ENCODE measurements at regions not wholly inside any gene's neighbourhood (a gene's known extent, or its start where the extent isn't known, plus 50 kb on each side); places are given as distances from the start of the nearest gene placed in this dataset.

GRCh38 chr12:45660330-45660729, 69.2 kb upstream of the ARID2 start:
- POLR2A ChIA-PET = no interaction called here
- dilution Hi-C loops (cut with MboI; ENCODE audit: extremely low pct_ligation_motif_present, low sequenced_read_pairs) = no loop called here
- Histone ChIP-seq H3K27ac (ENCODE audit: insufficient read depth, low read depth, low read length) (no peak overlapping the region), H3K4me1 (ENCODE audit: control insufficient read depth, extremely low read depth, insufficient read depth, low read length) (no peaks in the 10 kb centered on the region), H3K27me3 (ENCODE audit: control insufficient read depth in 2 of 2, insufficient read depth in 2 of 2, low read length in 2 of 2) (peaks cover 6 to 12% of the 10 kb centered on the region in 2 experiments), H3K4me3 (replicated peaks in 1 of 3; ENCODE audit: insufficient read depth in 1 of 3, low read depth in 1 of 3, low read length in 3 of 3) (no peak overlapping the region), H2AFZ (ENCODE audit: low read depth, low read length) (no peak overlapping the region), H3K4me2 (ENCODE audit: insufficient read depth, low read length) (no peak overlapping the region), H3K9me3 (replicated peaks; ENCODE audit: control insufficient read depth, insufficient read depth, low read length) (no peaks in the 10 kb centered on the region), H3K79me2 (ENCODE audit: control insufficient read depth, insufficient read depth, low read length) (no peaks in the 10 kb centered on the region), H4K20me1 (replicated peaks; ENCODE audit: control insufficient read depth, extremely low read depth, insufficient read depth, low read length) (no peaks in the 10 kb centered on the region), H3K9me1 (replicated peaks; ENCODE audit: control insufficient read depth, extremely low read depth, insufficient read depth, low read length) (no peaks in the 10 kb centered on the region), H3K9ac (replicated peaks; ENCODE audit: extremely low read depth, insufficient read depth, low read length) (no peak overlapping the region), H3K36me3 (ENCODE audit: control insufficient read depth in 2 of 2, extremely low read depth in 1 of 2, insufficient read depth in 2 of 2, low read length in 2 of 2) (no peaks in the 10 kb centered on the region)
- no TSS peak for BruUV-seq (replicated peaks)
- TF ChIP-seq JUN (IDR thresholded peaks at IDR 0.05; ENCODE audit: borderline replicate concordance, insufficient read depth, insufficient read length, low read depth) = peak; percentile 49
- no peak for TF ChIP-seq FOS (IDR thresholded peaks at IDR 0.05; ENCODE audit: borderline replicate concordance, insufficient read depth, low read length)
- DNase-seq (ENCODE audit: low read depth, low spot score) (peak; percentile 39), FAIRE-seq (peak; percentile 89)
- CTCF ChIA-PET = interaction anchor here (0.8 to 1.6 kb wide), 2 partner anchors 14 to 117 kb away, joined by 3 to 4 read pairs; no protein-coding TSS in a partner anchor
- intact Hi-C loops (cut with micrococcal nuclease) = no loop called here

GRCh38 chr12:45663455-45663854, 66.1 kb upstream of the ARID2 start:
- H3K9me3 ChIP-seq (replicated peaks; ENCODE audit: control insufficient read depth, insufficient read depth, low read length) = no peaks in the 10 kb centered on the region

More at GRCh38 chr12:45663455-45663854, 66.1 kb upstream of the ARID2 start:
- Histone ChIP-seq H4K20me1 (replicated peaks; ENCODE audit: control insufficient read depth, extremely low read depth, insufficient read depth, low read length) (no peaks in the 10 kb centered on the region), H3K27me3 (ENCODE audit: control insufficient read depth in 2 of 2, insufficient read depth in 2 of 2, low read length in 2 of 2) (peaks cover 6 to 14% of the 10 kb centered on the region in 2 experiments), H3K79me2 (ENCODE audit: control insufficient read depth, insufficient read depth, low read length) (no peaks in the 10 kb centered on the region), H2AFZ (ENCODE audit: low read depth, low read length) (no peak overlapping the region), H3K36me3 (ENCODE audit: control insufficient read depth in 2 of 2, extremely low read depth in 1 of 2, insufficient read depth in 2 of 2, low read length in 2 of 2) (no peaks in the 10 kb centered on the region), H3K4me1 (ENCODE audit: control insufficient read depth, extremely low read depth, insufficient read depth, low read length) (no peaks in the 10 kb centered on the region), H3K9me1 (replicated peaks; ENCODE audit: control insufficient read depth, extremely low read depth, insufficient read depth, low read length) (no peaks in the 10 kb centered on the region), H3K4me2 (ENCODE audit: insufficient read depth, low read length) (no peak overlapping the region), H3K9ac (replicated peaks; ENCODE audit: extremely low read depth, insufficient read depth, low read length) (no peak overlapping the region), H3K27ac (ENCODE audit: insufficient read depth, low read depth, low read length) (no peak overlapping the region), H3K4me3 (replicated peaks in 1 of 3; ENCODE audit: insufficient read depth in 1 of 3, low read depth in 1 of 3, low read length in 3 of 3) (no peak overlapping the region)
- dilution Hi-C loops (cut with MboI; ENCODE audit: extremely low pct_ligation_motif_present, low sequenced_read_pairs) = no loop called here
- ChIA-PET CTCF (interaction anchor here (1.2 kb wide), 1 partner anchor 274 kb away, joined by 3 read pairs; no protein-coding TSS in a partner anchor), POLR2A (no interaction called here)
- DNase-seq (ENCODE audit: low read depth, low spot score) = no peak
- TF ChIP-seq EZH2 (IDR thresholded peaks at IDR 0.05; ENCODE audit: borderline replicate concordance, low read depth, low read length, severe bottlenecking) (no peak), CTCF (IDR thresholded peaks at IDR 0.05; ENCODE audit: extremely low read depth in 1 of 2, insufficient read depth in 1 of 2, low read depth in 1 of 2, low read length in 2 of 2) (no peak), POLR2AphosphoS5 (IDR thresholded peaks at IDR 0.05; ENCODE audit: insufficient read depth, low read depth, low read length) (no peak), MYC (IDR thresholded peaks at IDR 0.05; ENCODE audit: low read depth, low read length) (no peak), FOS (IDR thresholded peaks at IDR 0.05; ENCODE audit: borderline replicate concordance, insufficient read depth, low read length) (no peak), JUN (IDR thresholded peaks at IDR 0.05; ENCODE audit: borderline replicate concordance, insufficient read depth, insufficient read length, low read depth) (no peak), MAX (IDR thresholded peaks at IDR 0.05; ENCODE audit: insufficient read depth, insufficient read length) (no peak), POLR2A (IDR thresholded peaks at IDR 0.05; ENCODE audit: low read depth, low read length) (no peak), GATA2 (IDR thresholded peaks at IDR 0.05; ENCODE audit: insufficient read depth, insufficient read length, low read depth, low read length) (no peak)
- BruUV-seq (replicated peaks) = no TSS peak
- FAIRE-seq = peak; percentile 15
- intact Hi-C loops (cut with micrococcal nuclease) = no loop called here

Data from endothelial cell of umbilical vein (primary cell).